K562 (cell line): ENCODE measurements at regions not wholly inside any gene's neighbourhood (a gene's known extent, or its start where the extent isn't known, plus 50 kb on each side); places are given as distances from the start of the nearest gene placed in this dataset.

ENCODE experiments used
- ATAC-seq: fragments of 200-7000 bp; cut with Tn5 transposase; 3 replicates; pipeline ENCODE4 v1.9.1; 2020; ENCODE audit warnings: moderate library complexity
- BruUV-seq: library from RNA; stranded (reverse); fragments of 400-500 nt; replicated peaks from 2 replicates; lab custom pipeline; 2021; lab: Mats Ljungman, UMichigan
- CTCF ChIA-PET: fragments of 300-600 bp; formaldehyde crosslinking; extraction: SDS; loops from one replicate; lab custom pipeline; 2021; ENCODE audit warnings: low intra/inter-chr PET ratio; lab: Yijun Ruan, JAX
- POLR2A ChIA-PET: fragments of 300-600, 350-650 bp; sonication (Branson Sonifier 250); formaldehyde crosslinking; extraction: SDS; loops from one replicate; lab custom pipeline; 2021; ENCODE audit warnings: antibody characterized with exemption, inconsistent platforms; lab: Yijun Ruan, JAX
- DNase-seq, 4 experiments: peaks; one replicate each; pipeline versions ENCODE4 v3.0.0 to v3.0.0-alpha.2; 2011 to 2018; ENCODE audit warnings: low spot score in 3 of 4, mixed read lengths in 3 of 4; ENCODE audit errors: extremely low read depth in 1 of 4
- FAIRE-seq: peaks from 2 replicates; lab custom pipeline; 2011; peaks lifted over from hg19 to GRCh38; lab: Jason Lieb, UNC
- H2AFZ ChIP-seq: 2 replicates; pipeline ENCODE4 v1.6.0; 2011; ENCODE audit warnings: low read depth, low read length, control low read depth, inconsistent platforms
- H3K27ac ChIP-seq: fragments of 200-600 bp; 3 replicates; pipeline ENCODE4 v1.8.0; 2011; ENCODE audit warnings: low read depth, mild to moderate bottlenecking, control low read depth, inconsistent platforms, low read length, moderate library complexity, mixed read lengths; ENCODE audit errors: extremely low read depth
- H3K27me3 ChIP-seq, 2 experiments: fragments of 300-600 bp in 1 of 2; 2 replicates in 1 of 2; 3 replicates in 1 of 2; pipeline versions ENCODE4 v1.6.0 to v1.8.0; 2011; ENCODE audit warnings: inconsistent platforms in 2 of 2, low read length in 2 of 2, mild to moderate bottlenecking in 1 of 2, mixed read lengths in 1 of 2, moderate library complexity in 1 of 2; ENCODE audit not compliant: control insufficient read depth in 2 of 2, insufficient read depth in 2 of 2
- H3K36me3 ChIP-seq: fragments of 300-600 bp; 3 replicates; pipeline ENCODE4 v1.8.0; 2011; ENCODE audit warnings: mild to moderate bottlenecking, low read length, inconsistent platforms; ENCODE audit not compliant: control insufficient read depth, insufficient read depth
- H3K4me1 ChIP-seq, 2 experiments: fragments of 200-600 bp in 1 of 2; replicated peaks in 1 of 2; 2 replicates in 1 of 2; 3 replicates in 1 of 2; pipeline versions ENCODE4 v1.5.1 to v1.8.0; 2011; ENCODE audit warnings: inconsistent platforms in 2 of 2, low read length in 2 of 2, mild to moderate bottlenecking in 1 of 2, mixed read lengths in 1 of 2, moderate library complexity in 1 of 2; ENCODE audit not compliant: control insufficient read depth in 2 of 2, insufficient read depth in 2 of 2
- H3K4me2 ChIP-seq: 2 replicates; pipeline ENCODE4 v1.6.1; 2011; ENCODE audit warnings: low read length, control low read depth, inconsistent platforms, mixed read lengths; ENCODE audit not compliant: insufficient read depth
- H3K4me3 ChIP-seq: fragments of 200-600 bp; sonication (generic), shearing (Covaris generic); 2 replicates; pipeline ENCODE4 v1.5.1; 2016; ENCODE audit warnings: control low read depth, inconsistent platforms
- H3K79me2 ChIP-seq: fragments of 200-600 bp; 3 replicates; pipeline ENCODE4 v1.8.0; 2011; ENCODE audit warnings: low read length, inconsistent platforms; ENCODE audit not compliant: control insufficient read depth, insufficient read depth
- H3K9ac ChIP-seq, 2 experiments: 2 replicates each; pipeline versions ENCODE4 v1.6.0 to v1.6.1; 2011; ENCODE audit warnings: low read depth in 2 of 2, low read length in 2 of 2, control low read depth in 1 of 2, inconsistent platforms in 1 of 2, mild to moderate bottlenecking in 1 of 2, mixed read lengths in 1 of 2; ENCODE audit not compliant: insufficient read depth in 1 of 2
- H3K9me1 ChIP-seq: one replicate; pipeline ENCODE4 v1.6.0; 2011; ENCODE audit warnings: inconsistent platforms, mild to moderate bottlenecking, low read length, moderate library complexity; ENCODE audit not compliant: control insufficient read depth, insufficient read depth
- H3K9me3 ChIP-seq: replicated peaks from 2 replicates; pipeline ENCODE4 v1.5.1; 2011; ENCODE audit warnings: low read depth, low read length, inconsistent platforms; ENCODE audit not compliant: control insufficient read depth, insufficient read depth
- H4K20me1 ChIP-seq: replicated peaks from 2 replicates; pipeline ENCODE4 v1.6.1; 2011; ENCODE audit warnings: low read length, inconsistent platforms, mixed read lengths; ENCODE audit not compliant: control insufficient read depth, insufficient read depth
- ATF7 ChIP-seq: fragments of 450-650 bp; IDR thresholded peaks from 2 replicates; pipeline ENCODE4 v1.7.1; 2014; ENCODE audit warnings: mild to moderate bottlenecking, moderate library complexity
- EHMT2 ChIP-seq: fragments of 450-650 bp; IDR thresholded peaks from 2 replicates; pipeline ENCODE4 v1.6.1; 2018; ENCODE audit warnings: antibody characterized with exemption
- ETV1 ChIP-seq: fragments of 450-650 bp; conservative IDR thresholded peaks from 2 replicates; pipeline ENCODE4 v1.6.1; 2016; ENCODE audit warnings: missing genetic modification characterization, control low read depth, low read depth, missing compliant biosample characterization
- HDAC3 ChIP-seq: fragments of 450-650 bp; IDR thresholded peaks from 2 replicates; pipeline ENCODE4 v1.6.1; 2018; ENCODE audit warnings: borderline replicate concordance, mild to moderate bottlenecking, moderate library complexity; ENCODE audit not compliant: partially characterized antibody
- JUND ChIP-seq, 2 experiments: IDR thresholded peaks; 2 replicates in 1 of 2; 3 replicates in 1 of 2; pipeline ENCODE4 v1.6.1; 2011; ENCODE audit warnings: borderline replicate concordance in 2 of 2, low read depth in 2 of 2, low read length in 2 of 2, improper control_type of control experiment in 1 of 2, missing biosample characterization in 1 of 2, missing genetic modification characterization in 1 of 2, missing genetic modification reagents in 1 of 2
- KAT8 ChIP-seq: fragments of 450-650 bp; IDR thresholded peaks from 2 replicates; pipeline ENCODE4 v1.6.1; 2016; ENCODE audit warnings: low read depth, mild to moderate bottlenecking
- KLF16 ChIP-seq: IDR thresholded peaks from 2 replicates; pipeline ENCODE4 v1.6.1; 2016; ENCODE audit warnings: antibody characterized with exemption
- L3MBTL2 ChIP-seq: fragments of 450-650 bp; IDR thresholded peaks from 2 replicates; pipeline ENCODE4 v1.6.1; 2016; ENCODE audit warnings: mild to moderate bottlenecking, moderate library complexity
- POLR3G ChIP-seq: IDR thresholded peaks from 2 replicates; pipeline ENCODE4 v1.6.1; 2011; ENCODE audit not compliant: insufficient read length, insufficient replicate concordance; ENCODE audit errors: extremely low read depth
- RBFOX2 ChIP-seq: fragments of 200-400 bp; formaldehyde crosslinking; IDR thresholded peaks from 2 replicates; pipeline ENCODE4 v1.6.1; 2017; ENCODE audit warnings: low read depth, mild to moderate bottlenecking, low read length, moderate library complexity
- RNF2 ChIP-seq: sonication (generic); IDR thresholded peaks from 2 replicates; pipeline ENCODE4 v1.6.1; 2016
- SMARCE1 ChIP-seq: fragments of 450-650 bp; IDR thresholded peaks from 2 replicates; pipeline ENCODE4 v1.7.1; 2016; ENCODE audit warnings: mild to moderate bottlenecking
- TAF15 ChIP-seq: fragments of 200-400 bp; formaldehyde crosslinking; IDR thresholded peaks from 2 replicates; pipeline ENCODE4 v1.6.1; 2017; ENCODE audit warnings: mild to moderate bottlenecking, low read depth, low read length, moderate library complexity
- ZNF146 ChIP-seq: IDR thresholded peaks from one replicate; pipeline ENCODE4 v1.6.1; 2018; ENCODE audit warnings: missing compliant biosample characterization; ENCODE audit not compliant: unreplicated experiment
- ZNF23 ChIP-seq: fragments of 250-450 bp; sonication (Bioruptor Pico); IDR thresholded peaks from 2 replicates; pipeline ENCODE4 v1.4.0; 2020; ENCODE audit warnings: mild to moderate bottlenecking
- in situ Hi-C: fragments of 300-500 bp; cut with MboI; formaldehyde crosslinking; loops from 4 replicates; pipeline ENCODE4 v1.15.0; 2018; ENCODE audit warnings: inconsistent platforms, mixed read lengths
- intact Hi-C: fragments of 100-400 bp; cut with micrococcal nuclease; formaldehyde crosslinking; loops from 2 replicates; pipeline ENCODE4 v1.14.2; 2022
- TF ChIP-seq, protein P1 (sequence below): fragments of 450-650 bp; IDR thresholded peaks from 2 replicates; pipeline ENCODE4 v1.6.1; 2018; ENCODE audit not compliant: partially characterized antibody

DNA sequence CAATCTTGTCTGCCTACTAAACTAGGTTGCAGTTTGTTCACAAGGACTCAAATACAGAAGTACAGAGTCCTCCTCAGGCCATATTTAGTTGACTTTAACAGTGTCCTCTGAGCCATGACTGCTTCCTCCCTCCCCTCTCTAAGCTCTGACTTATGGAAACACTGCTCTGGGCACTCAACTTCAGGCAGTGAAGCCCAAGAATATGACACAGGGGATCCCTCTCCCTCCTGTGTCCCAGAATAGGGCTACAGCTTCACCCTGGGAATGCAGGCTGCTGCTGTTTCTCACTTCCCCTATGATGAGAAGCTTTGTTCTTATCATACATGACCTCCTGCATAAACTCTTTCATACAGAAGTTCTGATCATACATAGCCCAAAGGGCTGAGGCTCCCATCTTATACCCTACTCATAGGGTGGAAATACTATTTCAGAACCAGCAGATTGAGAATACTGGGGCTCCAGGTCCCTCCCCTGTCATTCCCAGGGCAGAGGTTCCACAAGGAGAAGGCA lies 97.3 kb upstream of the UST start:
- Histone ChIP-seq H4K20me1 (no peaks in the 10 kb centered on the region), H2AFZ (no peak overlapping the region), H3K79me2 (no peaks in the 10 kb centered on the region), H3K36me3 (no peaks in the 10 kb centered on the region), H3K9me1 (no peaks in the 10 kb centered on the region), H3K9ac (no peak overlapping the region), H3K4me1 (no peaks in the 10 kb centered on the region), H3K4me2 (no peak overlapping the region), H3K27me3 (no peaks in the 10 kb centered on the region), H3K4me3 (no peak overlapping the region), H3K9me3 (no peaks in the 10 kb centered on the region), H3K27ac (no peak overlapping the region)
- no TSS peak for BruUV-seq
- in situ Hi-C loops (no loop called here), intact Hi-C loops (no loop called here)
- ChIA-PET POLR2A (interaction anchor here (0.5 kb wide), 1 partner anchor 481 kb away, joined by 3 read pairs; no protein-coding TSS in a partner anchor), CTCF (no interaction called here)
- no peak for DNase-seq
- TF ChIP-seq RBFOX2 (no peak), RNF2 (no peak), KLF16 (no peak), ETV1 (no peak), KAT8 (no peak), HDAC3 (no peak), TAF15 (no peak), ZNF146 (CRISPR knock-in tag) (no peak), EHMT2 (no peak), POLR3G (no peak), ATF7 (no peak), L3MBTL2 (no peak), ZNF23 (no peak), JUND (IDR thresholded peaks at IDR 0.05; ENCODE audit: borderline replicate concordance, low read depth, low read length) (no peak), JUND (tag; IDR thresholded peaks at IDR 0.05; ENCODE audit: borderline replicate concordance, low read depth, low read length) (no peak), SMARCE1 (no peak)
- TF ChIP-seq, protein P1, sequence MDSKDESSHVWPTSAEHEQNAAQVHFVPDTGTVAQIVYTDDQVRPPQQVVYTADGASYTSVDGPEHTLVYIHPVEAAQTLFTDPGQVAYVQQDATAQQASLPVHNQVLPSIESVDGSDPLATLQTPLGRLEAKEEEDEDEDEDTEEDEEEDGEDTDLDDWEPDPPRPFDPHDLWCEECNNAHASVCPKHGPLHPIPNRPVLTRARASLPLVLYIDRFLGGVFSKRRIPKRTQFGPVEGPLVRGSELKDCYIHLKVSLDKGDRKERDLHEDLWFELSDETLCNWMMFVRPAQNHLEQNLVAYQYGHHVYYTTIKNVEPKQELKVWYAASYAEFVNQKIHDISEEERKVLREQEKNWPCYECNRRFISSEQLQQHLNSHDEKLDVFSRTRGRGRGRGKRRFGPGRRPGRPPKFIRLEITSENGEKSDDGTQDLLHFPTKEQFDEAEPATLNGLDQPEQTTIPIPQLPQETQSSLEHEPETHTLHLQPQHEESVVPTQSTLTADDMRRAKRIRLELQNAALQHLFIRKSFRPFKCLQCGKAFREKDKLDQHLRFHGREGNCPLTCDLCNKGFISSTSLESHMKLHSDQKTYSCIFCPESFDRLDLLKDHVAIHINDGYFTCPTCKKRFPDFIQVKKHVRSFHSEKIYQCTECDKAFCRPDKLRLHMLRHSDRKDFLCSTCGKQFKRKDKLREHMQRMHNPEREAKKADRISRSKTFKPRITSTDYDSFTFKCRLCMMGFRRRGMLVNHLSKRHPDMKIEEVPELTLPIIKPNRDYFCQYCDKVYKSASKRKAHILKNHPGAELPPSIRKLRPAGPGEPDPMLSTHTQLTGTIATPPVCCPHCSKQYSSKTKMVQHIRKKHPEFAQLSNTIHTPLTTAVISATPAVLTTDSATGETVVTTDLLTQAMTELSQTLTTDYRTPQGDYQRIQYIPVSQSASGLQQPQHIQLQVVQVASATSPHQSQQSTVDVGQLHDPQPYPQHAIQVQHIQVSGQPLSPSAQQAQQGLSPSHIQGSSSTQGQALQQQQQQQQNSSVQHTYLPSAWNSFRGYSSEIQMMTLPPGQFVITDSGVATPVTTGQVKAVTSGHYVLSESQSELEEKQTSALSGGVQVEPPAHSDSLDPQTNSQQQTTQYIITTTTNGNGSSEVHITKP: no peak
- no peak for ATAC-seq
- FAIRE-seq: no peak
